ENCODE measurements at regions not wholly inside any gene's neighbourhood (a gene's known extent, or its start where the extent isn't known, plus 50 kb on each side); places are given as distances from the start of the nearest gene placed in this dataset.

GRCh38 chr6:165013701-165014100, 295.7 kb downstream of the C6orf118 start (continued):
- TF ChIP-seq EP400 (IDR thresholded peaks at IDR 0.05): no peak
- TF ChIP-seq ARID1B (IDR thresholded peaks at IDR 0.05): no peak
- TF ChIP-seq STAT5A (IDR thresholded peaks at IDR 0.05; ENCODE audit: borderline replicate concordance, low read length): no peak

- H4K20me1 ChIP-seq (replicated peaks; ENCODE audit: control insufficient read depth, insufficient read depth, low read length): no peaks in the 10 kb centered on the region
- ATAC-seq: no peak
- no peaks in the 10 kb centered on the region for H3K79me2 ChIP-seq (ENCODE audit: control insufficient read depth, insufficient read depth, low read length)
- no peaks in the 10 kb centered on the region for H3K27me3 ChIP-seq (ENCODE audit: control insufficient read depth in 2 of 2, insufficient read depth in 2 of 2, low read length in 2 of 2)
- WGBS (ENCODE audit: insufficient coverage, low coverage, missing lambda C conversion rate): 0% methylated on average over 4 of the region's 4 CpGs
- in situ Hi-C loops (cut with MboI) (no loop called here), intact Hi-C loops (cut with micrococcal nuclease) (no loop called here)
- FAIRE-seq: no peak
- no peak overlapping the region for H3K9ac ChIP-seq (ENCODE audit: insufficient read depth in 1 of 2, low read depth in 2 of 2, low read length in 2 of 2)
- DNase-seq (ENCODE audit: extremely low read depth in 1 of 4, low spot score in 3 of 4): no peak
- H3K9me1 ChIP-seq (ENCODE audit: control insufficient read depth, insufficient read depth, low read length): no peaks in the 10 kb centered on the region
- H3K27ac ChIP-seq (ENCODE audit: extremely low read depth, low read depth, low read length): no peak overlapping the region
- no peak overlapping the region for H3K4me2 ChIP-seq (ENCODE audit: insufficient read depth, low read length)
- H2AFZ ChIP-seq (ENCODE audit: low read depth, low read length): no peak overlapping the region
- CTCF ChIA-PET (ENCODE audit: low intra/inter-chr PET ratio): no interaction called here
- no peaks in the 10 kb centered on the region for H3K36me3 ChIP-seq (ENCODE audit: control insufficient read depth, insufficient read depth, low read length)
- H3K4me1 ChIP-seq (replicated peaks in 1 of 2; ENCODE audit: control insufficient read depth in 2 of 2, insufficient read depth in 2 of 2, low read length in 2 of 2): no peaks in the 10 kb centered on the region
- POLR2A ChIA-PET: no interaction called here
- H3K4me3 ChIP-seq: no peak overlapping the region
- no peak for TF ChIP-seq CGGBP1 (CRISPR knock-in tag; IDR thresholded peaks at IDR 0.05)
- TF ChIP-seq MIER1 (IDR thresholded peaks at IDR 0.05; ENCODE audit: low read depth): no peak
- TF ChIP-seq HDGF (IDR thresholded peaks at IDR 0.05): no peak
- no peak for TF ChIP-seq PHB (CRISPR knock-in tag; IDR thresholded peaks at IDR 0.05)
- no peak for TF ChIP-seq SFPQ (IDR thresholded peaks at IDR 0.05; ENCODE audit: low read depth, low read length)
- TF ChIP-seq SUPT5H (IDR thresholded peaks at IDR 0.05): no peak
- TF ChIP-seq ZNF561 (CRISPR knock-in tag; conservative IDR thresholded peaks at IDR 0.05): no peak
- BruUV-seq (replicated peaks): no TSS peak
- peaks cover 2% of the 10 kb centered on the region; the same call in 1 of the 2 replicates for H3K9me3 ChIP-seq (replicated peaks; ENCODE audit: control insufficient read depth, insufficient read depth, low read depth, low read length)
Observed at GRCh38 chr6:165012183-165012582, 297.2 kb downstream of the C6orf118 start.

Measured in K562 (cell line).